Pulmonary artery endothelial cell (primary cell): ENCODE measurements at regions not wholly inside any gene's neighbourhood (a gene's known extent, or its start where the extent isn't known, plus 50 kb on each side); places are given as distances from the start of the nearest gene placed in this dataset.

Experiments
- DNase-seq: peaks from one replicate; pipeline ENCODE4 v3.0.0-alpha.2; 2011; ENCODE audit warnings: low read depth, low spot score

DNA sequence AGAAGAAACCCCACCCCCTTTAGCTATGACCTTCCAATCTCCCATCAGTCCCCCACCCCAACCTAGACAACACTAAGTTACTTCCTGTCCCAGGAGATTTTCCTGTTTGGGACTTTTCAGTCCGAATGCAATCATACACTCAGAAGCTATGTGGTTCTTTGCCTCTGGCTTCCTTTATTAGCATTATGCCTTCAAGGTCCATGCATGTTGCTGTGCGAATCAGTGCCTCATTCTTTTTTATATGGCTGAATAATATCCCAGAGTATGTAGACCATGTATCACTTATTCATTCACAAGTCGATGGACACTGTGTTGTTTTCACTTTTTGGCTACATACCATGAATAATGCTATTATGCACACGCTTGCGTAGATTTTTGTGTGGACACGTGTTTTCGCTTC lies 292.1 kb upstream of the HDAC4 start:
- DNase-seq, result no peak

DNA sequence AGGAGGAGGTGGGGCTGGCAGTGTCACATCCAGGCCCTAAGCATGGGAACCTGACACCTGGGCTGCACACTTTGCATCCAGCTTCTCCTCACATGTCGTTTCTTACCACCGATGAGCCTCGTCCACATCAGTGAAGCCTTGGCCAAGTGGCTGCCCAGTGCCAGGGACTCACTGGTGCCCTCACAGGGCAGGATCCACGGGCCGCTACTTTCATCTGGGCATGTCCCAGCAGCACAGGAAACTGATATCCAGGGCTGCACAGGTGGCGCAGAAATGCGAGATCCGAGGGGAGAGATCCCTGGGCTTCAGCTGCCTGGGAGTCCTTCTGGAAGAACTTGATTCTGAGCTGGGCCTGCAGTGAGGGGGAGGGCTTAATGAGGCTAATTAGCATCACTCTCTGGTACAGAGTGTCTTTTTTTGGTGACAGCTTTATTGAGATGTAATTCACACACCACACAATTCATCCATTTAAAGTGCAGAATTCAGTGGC lies 291.6 kb upstream of the HDAC4 start:
- no peak for DNase-seq

DNA sequence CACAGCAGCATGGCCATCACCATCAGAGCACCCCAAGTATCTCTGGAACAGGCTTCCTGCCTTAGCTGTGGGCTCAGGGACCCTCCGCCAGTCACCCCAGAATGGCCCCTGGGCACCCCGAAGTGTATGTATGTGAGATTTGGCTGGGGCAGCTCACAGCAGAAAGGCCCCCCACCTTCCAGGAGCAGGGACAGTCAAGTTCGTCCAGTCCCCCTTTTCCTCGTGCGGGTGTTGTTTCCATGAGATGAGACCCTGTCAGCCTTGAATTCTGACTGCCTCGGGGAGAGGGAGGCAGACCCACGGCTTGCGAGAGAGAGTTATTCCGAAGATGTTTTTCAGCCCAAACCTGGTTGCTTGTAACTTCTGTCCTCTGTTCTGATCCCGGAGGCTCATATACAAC lies 290.9 kb upstream of the HDAC4 start:
- DNase-seq, result no peak

DNA sequence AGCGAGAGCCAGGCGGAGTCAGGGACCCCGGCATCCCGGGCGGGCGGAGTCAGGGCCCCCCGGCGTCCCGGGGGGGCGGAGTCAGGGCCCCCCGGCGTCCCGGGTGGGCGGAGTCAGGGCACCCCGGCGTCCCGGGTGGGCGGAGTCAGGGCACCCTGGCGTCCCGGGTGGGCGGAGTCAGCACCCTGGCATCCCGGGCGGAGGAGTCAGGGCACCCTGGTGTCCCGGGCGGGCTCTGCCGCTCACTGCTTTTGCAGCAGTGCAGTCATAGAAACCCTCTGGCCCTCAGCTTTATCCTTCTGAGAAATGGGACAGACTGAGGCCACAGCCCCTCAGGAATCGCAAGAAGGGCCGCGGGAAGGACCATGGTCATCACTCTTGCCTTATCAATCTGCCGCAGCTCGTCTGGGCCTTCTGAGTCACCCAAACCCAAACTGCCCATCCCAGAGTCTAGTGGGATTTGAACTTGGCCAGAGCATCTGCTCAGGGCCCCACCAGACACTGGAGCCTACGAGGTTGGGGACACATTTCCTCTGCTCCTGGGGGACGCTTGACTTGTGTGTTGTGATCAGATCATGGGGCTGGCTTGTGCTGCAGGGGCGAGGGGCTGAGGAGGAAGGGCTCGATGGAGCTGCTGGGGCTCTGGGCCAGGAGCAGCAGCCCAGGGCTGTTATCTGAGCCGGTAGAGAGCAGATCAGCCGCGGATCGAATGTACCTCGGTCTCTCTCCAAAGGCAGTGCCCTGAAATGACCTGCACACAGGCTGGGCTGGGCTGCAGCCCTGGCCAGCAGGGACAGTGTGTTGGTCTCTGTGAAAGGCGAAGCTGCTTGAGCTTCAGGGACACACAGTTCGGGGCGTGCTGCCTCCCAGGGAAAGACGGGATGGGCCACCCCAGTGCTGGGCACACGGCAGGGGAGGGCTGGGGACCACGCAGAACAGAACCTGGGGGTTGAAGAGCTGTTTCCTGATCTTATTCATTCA lies 290.1 kb upstream of the HDAC4 start:
- no peak for DNase-seq

- DNase-seq, result no peak
Observed at GRCh38 chr2:239689985-239690384, 289.2 kb upstream of the HDAC4 start.

GRCh38 chr2:239689410-239689809 lies 288.6 kb upstream of the HDAC4 start:
- DNase-seq, result no peak

GRCh38 chr2:239688840-239689239 lies 288.0 kb upstream of the HDAC4 start:
- no peak for DNase-seq

- no peak for DNase-seq
Observed at GRCh38 chr2:239688122-239688681, 287.4 kb upstream of the HDAC4 start.

DNA sequence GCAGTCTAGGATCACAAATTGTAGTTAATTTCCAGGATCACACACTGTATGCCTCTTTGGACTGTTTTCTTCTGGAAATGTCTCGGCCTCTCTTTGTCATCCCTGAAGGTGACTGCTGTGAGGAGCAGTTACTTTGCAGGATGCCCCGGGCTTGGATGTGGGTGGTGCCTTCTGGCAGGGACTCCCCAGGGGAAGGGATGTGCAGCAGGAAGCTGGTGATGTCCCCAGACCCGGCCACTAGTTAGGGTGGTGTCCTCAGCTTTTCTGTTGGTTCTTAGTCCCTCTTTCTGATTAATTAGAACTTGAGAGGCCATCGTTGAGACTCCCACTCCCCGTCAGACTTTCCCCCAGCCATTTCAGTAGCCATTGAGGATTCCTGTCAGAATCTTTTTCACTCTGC lies 286.6 kb upstream of the HDAC4 start:
- no peak for DNase-seq

DNA sequence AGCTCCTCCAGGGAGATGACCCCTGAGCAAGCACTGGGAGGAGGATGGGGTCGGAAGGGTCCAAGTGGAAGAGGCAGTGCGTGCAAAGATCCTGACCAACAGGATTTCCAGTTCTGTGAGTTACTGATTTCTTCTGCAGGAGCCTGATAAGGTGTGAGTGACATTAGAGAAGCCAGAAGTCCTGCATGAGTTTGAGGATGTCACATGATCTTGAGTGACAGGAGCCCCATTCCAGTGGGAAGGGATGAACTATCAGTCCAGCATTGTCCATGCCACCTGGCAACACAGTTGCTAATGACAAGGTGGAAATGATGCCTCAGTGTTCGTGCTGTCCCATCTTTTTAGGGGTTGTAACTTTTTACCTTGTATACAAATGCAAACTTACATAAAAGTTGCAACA lies 285.1 kb upstream of the HDAC4 start:
- DNase-seq, result no peak

GRCh38 chr2:239685556-239685955 lies 284.7 kb upstream of the HDAC4 start:
- DNase-seq, result no peak

GRCh38 chr2:239684996-239685395 lies 284.2 kb upstream of the HDAC4 start:
- no peak for DNase-seq

- DNase-seq, result no peak
Observed at GRCh38 chr2:239684271-239684810, 283.5 kb upstream of the HDAC4 start.

DNA sequence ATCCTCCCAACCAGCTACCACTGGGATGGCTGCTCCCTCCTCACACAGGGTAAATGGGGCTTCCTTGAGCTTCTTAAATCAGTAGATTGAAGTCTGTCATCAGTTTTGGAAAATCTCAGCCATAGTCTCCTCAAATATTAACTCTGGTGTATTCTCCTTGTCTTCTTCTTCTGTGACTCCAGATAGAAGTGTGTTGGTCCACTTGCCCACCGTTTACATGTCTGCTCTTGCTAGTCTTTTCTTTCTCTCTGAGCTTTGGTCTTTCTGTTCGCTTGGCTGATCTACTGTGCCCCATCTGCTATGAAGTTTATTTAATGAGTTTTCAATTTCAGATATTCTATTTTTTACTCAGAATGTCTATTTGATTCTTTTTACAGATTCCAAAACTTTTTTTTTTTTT lies 281.7 kb upstream of the HDAC4 start:
- no peak for DNase-seq

- no peak for DNase-seq
Observed at GRCh38 chr2:239679755-239680154, 278.9 kb upstream of the HDAC4 start.

DNA sequence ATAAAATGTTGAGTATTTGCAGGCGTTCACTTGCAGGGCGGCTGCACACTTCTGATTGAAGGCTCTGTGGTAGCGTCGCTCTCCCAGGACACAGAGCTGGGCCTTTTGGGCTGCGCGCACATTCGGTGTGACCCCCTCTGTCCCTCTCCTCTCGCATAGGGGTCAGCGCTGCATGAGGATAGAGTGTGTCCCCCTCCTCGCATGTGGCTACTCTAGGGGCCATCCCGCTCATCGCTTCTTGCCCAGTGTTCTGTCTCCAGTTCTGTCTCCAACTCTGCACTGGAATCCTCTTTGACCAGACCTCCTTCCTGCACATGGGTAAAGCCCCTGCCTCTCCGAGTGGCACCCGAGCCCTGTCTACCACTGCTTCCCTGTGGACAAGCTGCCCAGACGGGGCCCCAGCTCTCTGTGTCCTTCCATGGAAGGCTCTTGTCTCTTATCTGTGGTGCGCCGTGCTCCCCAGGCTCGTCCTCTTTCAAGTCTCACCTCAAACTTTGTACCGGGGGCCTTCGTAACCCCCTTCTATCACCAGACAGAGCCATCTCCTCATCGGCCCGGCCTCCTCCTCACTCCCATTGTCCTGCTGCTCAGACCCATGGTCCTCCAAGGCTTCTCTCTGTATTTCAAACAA lies 278.0 kb upstream of the HDAC4 start:
- DNase-seq, result no peak

DNA sequence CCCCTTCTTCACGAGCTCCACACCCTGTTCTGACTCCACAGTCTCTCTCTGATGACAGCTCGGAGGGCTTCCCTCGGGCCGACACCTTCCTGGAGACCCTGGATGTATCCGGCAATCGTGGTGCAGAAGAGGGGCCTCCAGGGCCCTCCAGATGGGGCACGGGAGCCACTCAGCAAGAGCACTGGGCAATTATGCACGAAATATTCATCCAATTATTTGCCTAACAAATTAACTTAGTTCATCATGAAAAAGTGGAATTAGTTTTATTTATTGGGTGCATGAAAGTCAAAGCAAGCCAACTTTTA lies 277.3 kb upstream of the HDAC4 start:
- no peak for DNase-seq

DNA sequence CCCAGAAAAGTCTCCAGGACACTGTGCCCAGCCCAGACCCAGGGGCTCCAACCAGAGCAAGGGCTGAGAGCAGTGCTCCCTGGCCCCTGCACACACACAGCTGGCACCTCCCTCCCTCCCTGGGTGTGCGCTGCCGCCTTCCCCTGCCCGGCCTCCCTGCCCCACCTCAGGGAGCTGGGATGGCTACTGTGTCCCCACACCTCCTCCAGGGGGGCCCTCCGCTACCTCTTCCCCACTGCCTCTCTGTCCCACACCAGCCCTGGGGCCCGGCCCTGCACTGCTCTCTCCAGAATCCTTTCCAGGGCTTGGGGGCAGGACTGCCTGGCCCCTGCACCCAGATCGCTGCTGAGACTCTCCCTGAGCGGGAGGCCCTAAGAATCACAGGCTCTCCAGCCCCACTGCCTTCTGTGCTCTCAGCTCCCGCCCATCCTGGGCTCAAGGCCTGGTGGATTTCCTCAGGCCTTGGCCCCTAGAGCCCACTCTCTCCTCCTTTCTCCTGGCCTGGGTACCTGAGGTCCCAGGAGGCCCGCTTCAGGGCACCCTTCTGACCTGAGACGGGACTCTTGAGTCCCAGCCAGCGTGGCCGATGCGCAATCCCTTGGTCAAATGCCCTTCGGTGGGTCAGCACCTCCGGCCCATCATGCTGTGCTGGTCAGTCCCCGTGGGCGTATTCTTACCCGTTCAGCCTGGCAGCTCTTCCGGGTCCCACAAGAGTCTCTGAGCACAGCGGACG lies 276.8 kb upstream of the HDAC4 start:
- no peak for DNase-seq

DNA sequence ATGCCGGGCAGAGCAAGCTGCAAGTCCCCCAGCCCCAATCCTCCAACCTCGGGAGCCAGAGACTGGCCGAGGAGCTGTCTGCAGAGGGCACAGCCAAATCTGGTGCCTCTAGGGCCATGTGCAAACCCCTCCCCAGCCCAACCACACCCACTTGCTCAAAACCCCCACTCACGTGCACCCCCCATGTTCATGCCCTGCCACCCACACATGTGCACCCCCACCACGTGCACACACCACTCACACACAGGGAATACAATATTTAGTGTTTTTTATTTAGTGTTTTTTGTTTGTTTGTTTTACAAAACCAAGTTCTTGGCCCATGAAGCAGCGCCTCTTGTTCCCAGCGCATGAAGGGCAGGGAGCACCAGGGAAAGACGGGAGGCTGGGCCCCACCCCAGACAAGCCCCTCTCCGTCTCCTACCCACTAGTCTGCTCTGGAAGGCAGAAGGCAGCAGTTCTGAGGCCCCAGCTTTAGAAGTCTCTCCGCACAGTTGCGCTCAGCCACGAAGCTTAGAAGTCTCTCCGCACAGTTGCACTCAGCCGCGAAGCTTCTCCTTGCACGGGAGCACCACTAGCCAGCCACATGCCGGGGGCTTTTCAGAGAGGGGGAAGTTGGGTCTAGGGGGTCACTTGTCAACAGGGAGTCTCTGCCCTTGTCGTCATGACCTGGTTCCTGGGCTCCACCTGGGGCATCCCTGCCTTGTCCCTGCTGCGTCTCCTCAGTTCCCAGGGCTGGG lies 276.1 kb upstream of the HDAC4 start:
- no peak for DNase-seq

DNA sequence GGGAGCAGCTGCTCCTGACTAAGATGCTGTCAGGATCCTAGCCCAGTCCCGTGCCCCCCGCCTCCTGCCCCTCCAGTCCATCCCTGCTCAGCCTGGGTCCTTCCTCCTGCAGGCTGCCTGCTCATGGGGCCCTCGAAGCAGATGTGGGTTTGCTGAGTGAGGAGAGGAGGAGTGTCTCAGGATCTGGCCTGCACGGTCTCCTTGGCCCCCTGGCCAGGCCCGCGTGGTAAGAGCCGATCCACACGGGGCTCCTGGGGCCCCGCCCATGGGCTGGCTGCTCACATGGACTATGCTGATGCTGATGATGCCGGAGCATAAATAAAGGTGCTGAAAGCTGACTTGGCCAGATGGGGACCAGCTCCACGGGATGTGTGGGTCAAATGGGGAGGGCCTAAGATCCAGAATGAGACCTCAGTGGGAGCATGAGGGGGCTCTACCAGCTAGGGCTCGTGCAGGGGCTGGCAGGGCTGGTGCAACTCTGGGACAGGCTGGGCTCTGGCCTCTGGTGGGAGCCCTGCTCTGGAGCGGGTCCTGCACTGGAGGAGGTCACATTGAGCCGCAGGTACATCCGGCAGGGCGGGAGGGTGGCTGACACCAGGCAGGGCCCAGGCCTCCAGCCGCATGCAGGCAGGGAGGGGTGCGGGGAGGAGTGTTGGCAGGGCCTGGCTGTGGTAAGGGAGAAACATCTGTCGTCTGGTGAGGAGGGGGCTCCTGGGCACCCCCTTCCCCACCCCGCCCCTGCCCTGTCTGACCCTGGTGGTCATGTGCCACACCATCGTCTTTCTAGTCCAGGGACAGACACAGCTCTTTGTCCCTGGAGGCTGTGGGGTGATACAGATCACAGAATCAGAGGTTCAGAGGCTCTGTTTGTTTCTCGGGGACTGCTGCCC lies 275.3 kb upstream of the HDAC4 start:
- no peak for DNase-seq
